GM21515 (cell line): ENCODE measurements at regions not wholly inside any gene's neighbourhood (a gene's known extent, or its start where the extent isn't known, plus 50 kb on each side); places are given as distances from the start of the nearest gene placed in this dataset.

Source experiments
- ATAC-seq: cut with Tn5 transposase; IDR thresholded peaks from one replicate; pipeline ENCODE4 v1.9.1; 2021; ENCODE audit not compliant: unreplicated experiment

- no peak for ATAC-seq
Measured at GRCh38 chr3:24831221-24831620, 336.6 kb upstream of the THRB start.

- no peak for ATAC-seq
Measured at GRCh38 chr3:24832891-24833290, 338.2 kb upstream of the THRB start.

GRCh38 chr3:24834442-24834841 is 339.8 kb upstream of the THRB start:
- ATAC-seq, result no peak

- no peak for ATAC-seq
Measured at GRCh38 chr3:24835510-24835909, 340.9 kb upstream of the THRB start.

- no peak for ATAC-seq
Measured at GRCh38 chr3:24837601-24838000, 343.0 kb upstream of the THRB start.

DNA sequence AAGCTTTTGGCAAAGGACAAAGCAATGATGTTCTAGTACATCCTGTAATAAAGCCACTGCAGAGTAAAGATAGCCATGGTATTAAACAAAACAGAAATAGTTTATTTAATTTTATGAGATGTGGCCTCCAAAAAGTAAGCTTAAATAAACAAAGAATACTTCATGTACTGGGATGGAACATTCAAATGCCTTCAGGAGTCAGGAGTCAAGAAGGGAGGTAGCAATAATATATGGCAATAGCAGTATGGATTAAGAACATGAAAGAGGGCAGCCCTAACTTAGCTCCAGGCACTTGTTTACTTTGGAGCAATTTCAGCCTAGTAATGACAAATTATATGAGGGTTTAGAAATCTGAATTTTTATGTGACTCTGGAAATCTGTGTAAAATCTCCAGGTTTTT is 343.9 kb upstream of the THRB start:
- ATAC-seq, result no peak

- ATAC-seq, result no peak
Measured at GRCh38 chr3:24843955-24844354, 349.3 kb upstream of the THRB start.

GRCh38 chr3:24845524-24846155 is 351.0 kb upstream of the THRB start:
- no peak for ATAC-seq

GRCh38 chr3:24846286-24846860 is 351.7 kb upstream of the THRB start:
- ATAC-seq, result no peak

DNA sequence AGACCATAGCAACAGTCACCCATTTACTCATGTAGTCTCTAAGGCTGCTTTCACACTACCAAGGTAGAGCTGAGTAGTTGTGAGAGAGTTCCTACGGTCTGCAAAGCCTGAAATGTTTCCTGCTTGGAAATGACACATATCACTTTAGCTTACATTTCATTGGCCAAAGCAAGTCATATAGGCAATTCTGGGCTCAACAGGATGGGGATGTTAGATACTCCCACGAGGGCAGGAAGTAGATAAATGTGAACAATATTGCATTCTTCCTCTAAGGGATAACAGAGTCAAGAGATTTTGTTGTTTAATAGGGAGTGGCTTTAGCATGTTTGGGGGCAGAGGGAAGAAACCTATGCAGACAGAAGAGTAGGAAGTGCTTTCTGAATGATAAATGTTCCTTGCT is 355.6 kb upstream of the THRB start:
- no peak for ATAC-seq

DNA sequence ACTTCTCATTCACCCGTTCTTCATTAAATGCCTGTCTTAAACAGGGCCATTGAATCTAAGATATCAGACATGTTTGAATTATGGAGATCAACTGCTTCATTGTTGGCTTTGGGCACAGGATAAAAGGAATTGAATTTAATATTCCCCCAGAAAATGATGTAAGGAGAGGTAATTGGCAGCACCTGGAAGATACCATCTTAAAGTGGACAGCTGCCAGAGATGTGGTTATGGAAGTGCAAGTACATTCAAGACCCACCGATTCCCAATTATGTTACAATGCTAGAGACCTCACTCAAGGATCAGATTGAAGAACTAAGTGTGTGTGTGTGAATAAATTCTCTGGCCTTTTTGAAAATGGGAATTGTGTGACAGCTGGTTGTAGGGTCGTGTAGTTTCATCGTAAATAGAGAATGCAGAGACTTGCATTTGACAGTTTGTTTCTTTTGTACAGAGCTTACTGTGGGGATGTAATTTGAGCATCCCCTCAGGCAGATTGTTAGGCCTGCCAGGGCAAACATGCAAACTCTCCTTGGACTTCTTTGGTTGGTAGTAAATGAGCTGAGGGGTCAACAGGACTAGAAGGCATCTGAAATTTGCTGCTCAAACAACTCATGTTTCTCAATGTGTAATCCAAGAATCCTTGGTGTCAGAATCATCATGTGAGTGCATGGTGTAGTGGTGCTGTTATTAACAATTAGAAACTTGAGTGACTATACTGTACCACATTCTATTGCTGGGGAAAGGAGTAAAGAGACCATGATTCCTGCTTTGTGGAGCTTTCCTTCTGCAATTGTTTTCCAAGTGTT is 359.2 kb upstream of the THRB start:
- ATAC-seq, result no peak

DNA sequence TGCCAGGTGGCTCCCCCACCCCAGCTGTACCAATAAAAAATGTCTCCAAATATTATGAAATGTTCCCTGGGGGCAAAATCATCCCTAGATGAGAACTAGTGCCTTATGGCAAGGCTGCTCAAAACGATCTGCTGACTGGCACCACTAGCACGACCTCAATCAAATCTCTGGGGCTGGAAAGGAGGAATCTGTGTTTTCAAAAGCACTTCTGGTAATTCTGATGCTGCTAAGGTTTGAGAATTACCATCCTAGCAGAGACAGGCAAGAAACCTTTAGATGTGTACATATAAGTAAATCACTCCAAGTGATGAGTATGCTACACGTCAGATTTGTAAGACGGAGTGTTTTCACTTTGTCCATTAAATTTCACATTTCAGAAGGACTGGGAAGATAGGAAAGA is 360.1 kb upstream of the THRB start:
- ATAC-seq, result no peak

GRCh38 chr3:24857945-24858344 is 363.3 kb upstream of the THRB start:
- no peak for ATAC-seq

DNA sequence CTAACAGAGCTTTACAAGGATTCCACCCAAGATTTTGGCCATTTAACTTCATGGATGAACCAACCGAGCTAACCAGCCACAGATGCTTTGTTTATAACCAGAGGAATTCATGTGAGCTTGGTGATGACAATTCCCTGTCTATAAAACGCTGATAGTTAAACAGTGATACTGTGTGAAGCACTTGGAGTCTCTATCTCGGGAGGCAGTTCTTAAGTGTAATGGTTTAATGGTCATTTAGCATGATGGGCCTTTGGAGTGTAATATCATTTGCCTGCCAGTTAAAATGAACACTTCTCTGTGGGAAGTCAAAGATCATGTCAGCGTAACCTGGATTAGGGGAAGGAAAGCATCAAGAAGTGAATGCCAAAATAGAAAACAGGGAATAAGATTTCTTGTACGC is 368.6 kb upstream of the THRB start:
- ATAC-seq, result no peak

- ATAC-seq, result no peak
Measured at GRCh38 chr3:24867783-24868182, 373.1 kb upstream of the THRB start.

GRCh38 chr3:24881239-24881638 is 386.6 kb upstream of the THRB start:
- no peak for ATAC-seq

- ATAC-seq, result no peak
Measured at GRCh38 chr3:24886501-24886900, 391.9 kb upstream of the THRB start.

- no peak for ATAC-seq
Measured at GRCh38 chr3:24890012-24890411, 395.4 kb upstream of the THRB start.

DNA sequence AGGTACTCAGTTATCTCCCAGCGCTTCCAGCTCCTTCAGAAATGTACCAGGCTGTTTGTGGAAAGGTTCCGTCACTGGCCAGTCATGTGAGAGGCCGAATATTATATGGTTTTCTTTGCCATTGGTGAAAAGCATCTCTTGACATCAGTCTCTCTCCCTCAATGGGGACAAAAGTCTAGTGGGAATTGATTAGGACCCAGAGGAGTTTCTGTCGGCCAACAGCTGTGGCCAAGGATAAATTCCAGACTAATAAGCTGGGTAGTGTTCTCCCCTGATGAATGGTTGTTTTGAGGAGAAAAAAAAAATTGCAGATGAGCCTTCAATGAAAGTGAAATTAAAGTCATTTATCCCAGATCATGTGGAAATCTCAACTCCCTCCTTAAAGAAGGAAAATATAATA is 404.7 kb upstream of the THRB start:
- no peak for ATAC-seq

- ATAC-seq, result no peak
Measured at GRCh38 chr3:24899901-24900603, 405.4 kb upstream of the THRB start.

- no peak for ATAC-seq
Measured at GRCh38 chr3:24905266-24905665, 410.6 kb upstream of the THRB start.

GRCh38 chr3:24907106-24907505 is 412.5 kb upstream of the THRB start:
- ATAC-seq, result no peak
